WERI-Rb-1 (cell line): ENCODE measurements at regions not wholly inside any gene's neighbourhood (a gene's known extent, or its start where the extent isn't known, plus 50 kb on each side); places are given as distances from the start of the nearest gene placed in this dataset.
A peak's percentile ranks its signal among the peaks of the same experiment; 100 is the strongest.

Experiments used
- DNase-seq: peaks from one replicate; pipeline ENCODE4 v3.0.0-alpha.2; 2020
- H3K27ac ChIP-seq: fragments of 250-450 bp; sonication (Bioruptor Pico); 2 replicates; pipeline ENCODE4 v1.5.1; 2020; ENCODE audit warnings: mild to moderate bottlenecking, moderate library complexity
- H3K27me3 ChIP-seq: fragments of 250-450 bp; sonication (Bioruptor Pico); 2 replicates; pipeline ENCODE4 v1.5.1; 2021; ENCODE audit warnings: mild to moderate bottlenecking, low read depth, moderate library complexity; ENCODE audit not compliant: insufficient read depth, severe bottlenecking
- H3K36me3 ChIP-seq: fragments of 250-450 bp; sonication (Bioruptor Pico); 2 replicates; pipeline ENCODE4 v1.5.1; 2020; ENCODE audit warnings: mild to moderate bottlenecking, moderate library complexity
- H3K4me3 ChIP-seq: 2 replicates; pipeline ENCODE4 v1.5.1; 2011; ENCODE audit warnings: low read depth, mild to moderate bottlenecking, control low read depth, low read length
- H3K9me3 ChIP-seq: fragments of 250-450 bp; sonication (Bioruptor Pico); 2 replicates; pipeline ENCODE4 v1.5.1; 2021; ENCODE audit warnings: mild to moderate bottlenecking, moderate library complexity; ENCODE audit not compliant: severe bottlenecking
- TF ChIP-seq, protein P1 (sequence below): IDR thresholded peaks from 2 replicates; pipeline ENCODE4 v1.5.1; 2011; ENCODE audit warnings: low read depth, mild to moderate bottlenecking, control low read depth, inconsistent platforms, low read length

DNA sequence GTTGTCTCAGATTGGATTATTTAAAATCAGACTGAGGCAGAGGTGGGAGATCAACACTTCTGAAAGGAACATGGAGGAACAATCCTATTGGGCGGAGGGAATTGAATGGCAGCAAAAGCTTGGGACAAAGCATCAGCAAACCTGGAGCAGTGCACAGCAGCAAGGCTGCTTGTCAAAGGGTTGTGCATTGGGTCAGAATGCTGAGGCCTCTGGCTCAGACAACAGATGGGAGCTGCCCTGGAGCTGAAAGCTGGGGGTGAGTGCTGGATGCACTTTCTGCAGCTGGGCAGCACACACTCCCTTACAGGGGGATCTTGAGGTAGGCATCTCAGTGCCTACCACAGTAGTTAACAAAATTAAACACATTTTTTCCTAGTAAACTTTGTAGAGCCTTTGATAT lies 634.4 kb upstream of the MMS22L start:
- DNase-seq, result no peak
- Histone ChIP-seq H3K36me3 (no peaks in the 10 kb centered on the region), H3K9me3 (no peaks in the 10 kb centered on the region), H3K27ac (no peak overlapping the region), H3K27me3 (no peaks in the 10 kb centered on the region), H3K4me3 (no peak overlapping the region)
- TF ChIP-seq, protein P1, sequence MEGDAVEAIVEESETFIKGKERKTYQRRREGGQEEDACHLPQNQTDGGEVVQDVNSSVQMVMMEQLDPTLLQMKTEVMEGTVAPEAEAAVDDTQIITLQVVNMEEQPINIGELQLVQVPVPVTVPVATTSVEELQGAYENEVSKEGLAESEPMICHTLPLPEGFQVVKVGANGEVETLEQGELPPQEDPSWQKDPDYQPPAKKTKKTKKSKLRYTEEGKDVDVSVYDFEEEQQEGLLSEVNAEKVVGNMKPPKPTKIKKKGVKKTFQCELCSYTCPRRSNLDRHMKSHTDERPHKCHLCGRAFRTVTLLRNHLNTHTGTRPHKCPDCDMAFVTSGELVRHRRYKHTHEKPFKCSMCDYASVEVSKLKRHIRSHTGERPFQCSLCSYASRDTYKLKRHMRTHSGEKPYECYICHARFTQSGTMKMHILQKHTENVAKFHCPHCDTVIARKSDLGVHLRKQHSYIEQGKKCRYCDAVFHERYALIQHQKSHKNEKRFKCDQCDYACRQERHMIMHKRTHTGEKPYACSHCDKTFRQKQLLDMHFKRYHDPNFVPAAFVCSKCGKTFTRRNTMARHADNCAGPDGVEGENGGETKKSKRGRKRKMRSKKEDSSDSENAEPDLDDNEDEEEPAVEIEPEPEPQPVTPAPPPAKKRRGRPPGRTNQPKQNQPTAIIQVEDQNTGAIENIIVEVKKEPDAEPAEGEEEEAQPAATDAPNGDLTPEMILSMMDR, result no peak

DNA sequence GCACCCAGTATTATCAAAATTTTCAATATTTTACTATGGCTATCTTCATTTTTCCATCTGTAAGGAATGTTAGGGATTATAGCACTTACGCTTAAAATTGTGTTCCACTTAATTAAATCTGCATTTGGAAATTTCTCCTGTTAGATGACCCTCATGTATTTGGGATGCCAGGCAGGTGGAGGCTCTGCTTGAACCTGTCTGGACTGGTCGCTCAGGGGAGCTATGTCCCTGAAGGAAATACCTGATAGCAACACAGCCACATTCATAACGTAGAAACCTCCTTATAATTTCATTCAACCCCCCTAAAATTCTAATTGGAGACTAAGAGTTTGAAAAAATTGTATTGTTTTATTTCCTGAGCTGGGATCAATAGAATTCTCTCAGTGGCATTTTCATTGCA lies 636.0 kb upstream of the MMS22L start:
- no peak overlapping the region for H3K4me3 ChIP-seq
- DNase-seq, result no peak
- H3K9me3 ChIP-seq, result no peaks in the 10 kb centered on the region
- no peaks in the 10 kb centered on the region for H3K36me3 ChIP-seq
- no peaks in the 10 kb centered on the region for H3K27me3 ChIP-seq
- no peak overlapping the region for H3K27ac ChIP-seq
- TF ChIP-seq, protein P1, result no peak

DNA sequence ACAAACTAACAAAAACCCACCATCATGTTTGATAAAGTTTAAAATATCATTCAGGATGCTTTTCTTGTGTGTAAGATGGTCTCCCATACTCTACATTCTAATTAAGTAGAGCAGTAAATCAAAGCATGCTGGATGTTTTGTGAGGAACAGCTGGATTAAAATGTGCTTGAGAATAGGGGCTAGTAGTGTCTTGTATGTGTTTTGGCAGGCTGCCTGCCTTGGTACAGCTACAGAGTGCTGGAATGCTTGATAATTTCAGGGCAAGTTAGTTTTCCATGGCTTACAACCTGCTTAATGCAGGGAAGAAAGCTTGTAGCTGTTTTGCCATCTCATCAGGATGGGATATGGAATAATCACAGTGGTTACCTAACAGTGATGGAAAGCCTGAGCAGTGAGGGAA lies 636.6 kb upstream of the MMS22L start:
- TF ChIP-seq, protein P1, result no peak
- no peak overlapping the region for H3K27ac ChIP-seq
- H3K4me3 ChIP-seq, result no peak overlapping the region
- no peaks in the 10 kb centered on the region for H3K36me3 ChIP-seq
- H3K27me3 ChIP-seq, result no peaks in the 10 kb centered on the region
- no peak for DNase-seq
- no peaks in the 10 kb centered on the region for H3K9me3 ChIP-seq

DNA sequence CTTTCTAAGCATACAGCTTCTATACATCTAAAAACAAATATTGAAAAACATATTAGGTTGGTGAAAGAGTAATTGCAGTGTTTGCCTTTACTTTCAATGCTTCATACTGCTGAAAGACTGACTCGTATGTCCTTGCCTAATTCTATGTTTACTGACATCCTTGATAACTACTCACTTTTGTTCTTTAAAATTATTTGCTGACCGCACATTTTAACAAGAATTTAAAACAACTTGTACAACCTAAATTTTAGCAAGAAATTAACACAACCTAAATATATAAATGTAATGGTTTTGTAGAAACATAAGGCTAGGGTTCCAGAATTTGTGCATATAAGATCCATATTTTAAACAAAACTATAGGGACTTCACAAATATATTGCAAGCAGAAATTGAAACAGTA lies 640.2 kb upstream of the MMS22L start:
- TF ChIP-seq, protein P1, result no peak
- Histone ChIP-seq H3K9me3 (no peaks in the 10 kb centered on the region), H3K36me3 (no peaks in the 10 kb centered on the region), H3K27me3 (no peaks in the 10 kb centered on the region), H3K4me3 (no peak overlapping the region), H3K27ac (no peak overlapping the region)
- no peak for DNase-seq

DNA sequence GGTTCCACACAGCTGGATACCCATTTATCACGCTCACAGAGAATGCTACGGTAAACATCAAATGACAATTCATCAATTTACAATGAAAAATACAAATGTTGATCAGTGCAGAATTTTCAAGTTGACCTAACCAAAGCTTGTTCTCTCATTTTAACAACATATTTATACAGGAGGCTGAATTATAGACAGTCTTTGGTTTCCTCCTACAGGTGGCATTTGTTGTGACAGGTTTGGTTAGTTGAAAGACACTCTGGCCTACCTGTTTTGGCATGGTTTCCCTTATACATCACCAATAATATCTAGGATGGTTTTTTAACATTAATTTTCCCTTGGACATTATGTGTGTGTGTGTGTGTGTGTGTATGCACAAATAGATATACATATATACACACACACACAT lies 642.5 kb upstream of the MMS22L start:
- DNase-seq, result no peak
- no peak overlapping the region for H3K4me3 ChIP-seq
- no peak overlapping the region for H3K27ac ChIP-seq
- no peaks in the 10 kb centered on the region for H3K36me3 ChIP-seq
- H3K27me3 ChIP-seq, result no peaks in the 10 kb centered on the region
- TF ChIP-seq, protein P1, result 0 out of 2 replicates have a peak, but pooled peaks have one; percentile 2
- no peaks in the 10 kb centered on the region for H3K9me3 ChIP-seq

DNA sequence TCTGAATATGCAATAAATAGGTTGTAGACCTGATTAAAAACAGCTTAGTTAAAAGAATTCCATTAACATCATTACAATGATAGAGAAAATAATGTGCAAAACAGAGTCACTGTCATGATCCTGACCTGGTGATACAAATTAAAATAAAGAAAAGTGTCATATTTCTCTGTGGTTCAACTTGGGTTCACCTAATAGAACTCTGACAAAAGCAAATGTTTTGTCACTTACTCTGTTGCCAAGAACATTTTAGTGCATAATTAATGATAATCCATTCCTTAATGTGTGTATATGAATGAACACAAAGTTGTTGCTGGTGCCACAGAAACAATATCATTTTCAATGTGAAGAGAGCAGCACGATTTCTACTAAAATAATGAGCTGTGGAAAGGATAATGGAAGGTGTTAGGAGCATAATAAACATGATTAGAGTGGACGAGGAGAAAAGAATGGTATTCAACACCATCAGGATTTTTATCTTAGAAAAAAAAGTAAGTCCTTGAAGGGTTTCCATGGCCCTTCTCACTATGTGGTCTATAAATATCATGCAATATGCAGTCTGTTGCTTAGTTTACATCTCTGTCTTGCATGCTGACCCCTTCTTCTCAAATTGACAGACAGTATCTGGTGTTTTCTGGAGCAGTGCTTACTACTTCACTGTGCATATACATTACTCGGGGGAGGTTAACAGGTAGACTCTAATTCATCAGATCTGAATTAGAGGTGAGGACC lies 656.6 kb upstream of the MMS22L start:
- no peak overlapping the region for H3K27ac ChIP-seq
- H3K4me3 ChIP-seq, result no peak overlapping the region
- no peaks in the 10 kb centered on the region for H3K27me3 ChIP-seq
- H3K36me3 ChIP-seq, result no peaks in the 10 kb centered on the region
- no peak for DNase-seq
- H3K9me3 ChIP-seq, result no peaks in the 10 kb centered on the region
- TF ChIP-seq, protein P1, result no peak
